EL (cell line): ENCODE measurements at regions not wholly inside any gene's neighbourhood (a gene's known extent, or its start where the extent isn't known, plus 50 kb on each side); places are given as distances from the start of the nearest gene placed in this dataset.

Experiments used
- DNase-seq: peaks from one replicate; pipeline ENCODE4 v3.0.0-alpha.2; 2016

DNA sequence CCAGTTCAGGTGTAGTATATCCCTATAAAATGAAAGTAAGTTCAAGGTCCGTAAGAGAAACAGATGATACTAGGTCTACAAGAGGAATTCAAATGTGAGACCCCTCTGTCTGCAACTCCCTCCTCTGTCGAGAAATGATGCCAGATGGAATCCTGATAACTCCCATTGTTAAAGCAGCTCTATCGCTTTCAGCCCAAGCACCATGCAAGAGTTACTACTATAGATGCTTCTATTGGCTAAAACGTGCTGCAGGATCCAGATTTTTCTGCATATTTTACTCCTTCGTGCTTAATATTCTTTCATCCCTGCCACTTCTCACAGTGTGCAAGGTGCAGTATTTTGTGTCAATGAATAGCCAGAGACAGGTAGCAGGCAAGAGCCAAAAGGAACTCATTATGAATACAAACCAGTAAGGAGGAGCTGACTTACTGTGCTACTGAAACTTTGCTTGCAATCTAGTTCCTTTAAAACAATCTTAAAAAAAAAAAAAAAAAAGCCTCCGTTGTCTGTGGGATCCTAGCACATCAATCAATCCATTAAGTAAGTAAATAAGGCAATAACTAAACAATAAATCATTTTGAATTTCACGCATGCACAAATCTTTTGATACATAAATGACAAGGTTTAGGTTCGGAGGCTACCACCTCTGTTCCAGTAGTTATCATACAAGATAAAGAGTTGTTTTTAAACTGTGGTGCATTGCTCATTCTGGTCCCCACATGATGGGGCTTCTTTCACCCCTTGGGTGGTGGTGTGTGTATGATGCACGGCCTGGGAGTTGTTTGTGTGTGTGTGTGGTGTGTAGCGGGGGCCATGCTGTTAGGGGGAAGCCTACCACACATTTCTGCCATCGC is 151.1 kb upstream of the MPDZ start:
- no peak for DNase-seq

DNA sequence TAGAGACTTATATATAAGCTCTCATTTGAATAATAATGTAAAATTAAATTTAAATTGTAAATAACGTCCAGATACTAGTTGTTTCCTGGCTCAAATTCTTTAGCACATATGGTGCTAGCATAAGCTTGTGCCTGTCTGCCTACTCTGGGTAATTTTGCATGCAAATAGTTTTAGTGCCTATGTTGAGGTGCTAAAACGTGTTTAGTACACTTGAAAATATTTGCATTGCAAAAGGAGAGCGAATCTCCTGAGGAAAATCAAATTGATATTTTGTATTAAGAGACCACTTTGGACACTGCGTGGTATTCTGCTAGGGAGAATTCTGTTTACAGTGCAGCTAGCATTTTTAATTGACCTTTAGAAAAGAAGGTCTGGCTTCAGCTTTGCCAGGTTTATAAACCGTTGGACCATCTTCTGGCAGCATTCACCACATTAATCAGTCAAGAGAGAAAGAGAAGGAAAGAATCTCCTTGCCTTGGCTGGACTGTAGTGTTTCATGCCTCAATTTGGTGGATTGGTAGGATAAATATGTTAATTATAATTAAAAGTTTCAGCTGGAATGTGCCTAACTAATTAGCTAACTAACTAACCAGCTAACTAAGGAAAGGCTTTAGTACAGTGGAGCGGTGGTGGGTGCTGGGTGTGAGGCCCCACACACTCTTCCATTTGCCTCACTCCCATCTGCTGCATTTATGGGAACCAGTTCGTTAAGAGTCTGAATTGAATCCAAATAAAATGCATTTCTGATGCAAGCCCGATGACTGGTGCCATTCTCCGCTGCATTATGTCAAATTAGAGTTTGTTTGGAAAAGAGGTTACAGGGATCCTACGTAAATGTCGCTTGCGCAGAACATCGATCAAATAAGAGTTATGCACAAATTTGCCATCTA is 150.1 kb upstream of the MPDZ start:
- DNase-seq: no peak

DNA sequence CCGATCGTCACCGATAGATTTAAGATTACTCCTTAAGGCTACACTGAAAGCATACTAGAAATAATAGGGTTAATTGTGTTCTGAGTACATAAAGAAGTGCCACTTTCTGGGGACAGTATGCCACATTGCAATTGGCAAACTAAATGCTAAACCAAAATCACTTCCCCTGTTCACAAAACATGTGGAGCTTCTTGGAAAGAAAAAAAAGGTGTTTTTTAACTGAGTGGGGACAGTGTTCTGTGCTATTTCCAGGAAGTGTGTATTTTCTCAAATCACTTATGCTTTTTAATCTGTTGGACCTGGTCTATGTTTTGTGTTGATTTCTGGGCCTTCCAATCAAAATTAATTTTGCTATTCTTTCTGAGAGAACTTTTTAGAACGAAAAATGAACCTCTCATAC is 149.3 kb upstream of the MPDZ start:
- DNase-seq: no peak

DNA sequence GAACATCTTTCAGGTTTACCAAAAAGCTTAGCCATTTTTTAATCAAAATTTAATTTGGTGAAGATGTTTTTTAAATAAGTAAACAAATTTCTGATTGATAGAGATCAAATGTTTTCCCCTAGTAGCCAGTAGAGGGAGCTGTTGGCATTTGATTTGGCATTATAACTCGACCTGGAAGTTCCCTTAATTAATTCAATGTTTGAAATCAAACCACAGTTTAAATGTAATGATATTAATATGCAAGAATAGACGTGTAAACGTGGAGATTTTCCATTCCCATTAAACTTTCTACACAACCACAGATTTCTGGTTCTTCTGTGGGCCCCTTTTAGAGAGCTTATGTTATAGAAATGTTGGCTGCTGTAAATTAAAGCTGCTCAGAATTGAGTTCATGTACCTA is 148.1 kb upstream of the MPDZ start:
- DNase-seq: peak; percentile 29

DNA sequence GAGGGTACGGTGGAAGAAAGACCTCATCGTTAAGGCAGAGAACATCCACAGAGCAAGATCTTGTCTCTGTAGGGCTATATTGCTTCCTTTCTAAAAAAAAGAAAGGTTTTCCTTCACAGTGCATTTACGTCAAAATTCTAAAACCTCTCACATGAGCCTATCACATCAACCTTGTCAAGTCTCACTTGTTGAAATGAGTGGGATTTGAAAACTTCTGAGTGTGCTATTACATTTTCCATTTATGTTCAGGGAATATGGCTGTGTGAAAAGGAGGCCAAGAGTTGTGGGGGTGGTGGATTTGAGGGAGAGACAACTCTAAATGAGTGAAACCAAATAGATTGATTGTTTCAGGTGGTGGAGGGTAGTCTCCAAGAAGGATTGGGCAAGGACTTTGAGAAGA is 147.1 kb upstream of the MPDZ start:
- no peak for DNase-seq

DNA sequence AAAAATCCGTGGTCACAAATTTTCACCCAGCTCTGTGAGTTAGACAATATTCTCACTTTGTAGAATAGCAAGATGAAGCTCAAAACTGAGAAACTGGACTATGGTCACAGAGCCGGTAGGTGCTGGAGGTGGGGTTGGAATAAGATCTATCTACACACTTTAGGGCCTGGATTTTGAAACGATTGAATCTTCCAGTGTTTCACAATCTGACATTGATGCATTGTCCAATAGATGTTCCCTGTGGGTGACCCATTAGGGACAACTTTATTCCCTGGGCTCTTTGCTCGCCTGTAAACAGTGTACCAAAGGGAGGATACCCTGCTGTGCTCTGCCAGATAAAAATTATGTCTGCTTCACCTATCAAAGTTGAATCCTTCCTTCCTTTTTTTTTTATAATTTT is 145.4 kb upstream of the MPDZ start:
- no peak for DNase-seq

DNA sequence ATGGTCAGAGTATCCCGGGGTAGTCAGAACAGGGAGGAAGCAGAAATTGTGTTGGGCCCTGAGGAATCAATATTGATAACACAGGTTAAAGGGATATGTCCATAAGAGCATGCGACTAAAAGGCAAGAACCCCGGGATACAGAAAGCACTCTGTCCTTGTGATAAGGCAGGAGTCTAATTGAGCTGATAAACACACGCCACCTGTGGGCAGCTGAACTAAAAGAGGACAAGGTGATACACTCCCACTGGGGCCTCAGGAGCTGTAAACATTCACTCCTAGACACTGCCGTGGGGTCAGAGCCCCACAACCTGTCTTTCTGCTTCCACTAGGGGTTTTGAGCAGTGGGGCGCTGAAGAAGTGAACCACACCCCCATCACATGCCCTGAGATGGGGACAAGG is 144.7 kb upstream of the MPDZ start:
- DNase-seq: no peak

DNA sequence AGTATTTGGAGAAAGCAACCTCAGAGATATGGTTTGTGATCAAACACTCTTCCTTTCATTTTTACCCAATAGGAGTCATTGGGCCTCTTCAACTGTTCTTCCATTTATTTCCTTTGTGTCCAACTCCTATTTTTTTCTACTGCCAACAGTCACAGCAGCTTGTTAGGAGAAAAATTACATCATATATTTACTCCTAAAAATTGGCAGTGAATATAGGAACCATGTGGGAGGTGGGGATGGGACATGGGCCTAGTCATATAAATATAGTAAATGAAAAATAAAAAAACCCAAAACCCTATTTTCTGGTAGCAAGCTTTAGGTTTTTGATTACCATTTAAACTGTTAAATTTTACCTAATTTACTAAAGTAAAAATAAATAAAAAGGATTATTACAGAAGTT is 134.9 kb upstream of the MPDZ start:
- DNase-seq: no peak

DNA sequence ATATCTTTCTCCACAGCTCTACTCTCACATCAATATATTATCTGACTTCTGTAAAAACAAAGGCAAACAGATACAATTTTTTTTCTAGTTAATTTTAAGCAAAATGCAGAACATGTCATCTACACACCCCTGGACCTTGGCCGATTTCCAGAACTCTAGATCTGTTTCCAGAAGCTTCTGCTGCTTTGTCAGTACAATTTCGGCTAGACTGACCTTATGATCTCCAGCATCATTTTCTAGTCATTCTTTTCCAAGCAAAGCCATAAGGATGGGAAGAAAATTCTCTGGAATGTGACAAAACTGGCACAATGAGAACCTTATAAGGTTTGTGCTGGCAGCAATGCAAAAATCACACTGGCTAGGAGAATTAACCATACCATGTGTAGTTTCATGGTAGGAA is 132.8 kb upstream of the MPDZ start:
- no peak for DNase-seq

DNA sequence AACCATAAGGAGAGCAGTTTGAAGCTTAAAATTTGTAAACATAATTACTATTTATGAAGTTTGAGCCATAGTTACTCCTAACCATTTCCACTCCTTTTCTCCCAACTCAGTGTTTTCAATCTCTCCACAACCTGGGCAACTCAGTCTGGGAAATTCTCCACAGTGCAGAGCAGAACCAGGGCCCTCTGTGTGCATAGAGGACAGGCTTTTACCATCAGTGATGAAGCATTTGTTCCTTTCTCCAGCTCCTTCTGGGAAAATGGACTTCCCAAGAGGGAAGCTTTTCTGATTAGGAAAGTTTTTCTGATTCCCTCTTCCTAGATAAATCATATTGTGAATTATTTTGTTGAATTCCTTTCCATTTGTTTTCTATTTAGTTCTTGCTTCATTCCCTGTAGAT is 132.3 kb upstream of the MPDZ start:
- DNase-seq: no peak

DNA sequence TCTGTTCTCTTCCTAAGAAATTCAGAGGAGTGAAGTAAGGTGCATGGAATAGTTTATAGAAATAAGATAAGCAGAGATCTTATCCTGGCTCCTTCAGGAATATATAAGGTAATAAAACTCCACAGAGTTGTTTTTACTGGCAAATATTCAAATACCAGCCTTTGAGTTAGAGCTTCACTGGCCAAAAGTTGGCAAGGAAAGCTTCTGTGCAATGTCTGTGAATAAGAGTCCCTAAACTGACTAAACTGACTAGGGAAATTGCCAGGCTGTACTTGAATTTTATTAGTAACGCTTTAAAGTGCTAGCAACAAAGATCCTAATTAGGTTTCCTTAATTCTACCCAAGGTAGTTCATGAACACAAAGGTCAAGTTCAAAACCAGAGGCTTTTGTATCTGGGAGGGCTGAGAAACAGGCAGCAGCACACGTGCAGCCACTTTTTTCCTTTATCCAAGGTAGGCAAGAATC is 131.1 kb upstream of the MPDZ start:
- DNase-seq: peak; percentile 6

DNA sequence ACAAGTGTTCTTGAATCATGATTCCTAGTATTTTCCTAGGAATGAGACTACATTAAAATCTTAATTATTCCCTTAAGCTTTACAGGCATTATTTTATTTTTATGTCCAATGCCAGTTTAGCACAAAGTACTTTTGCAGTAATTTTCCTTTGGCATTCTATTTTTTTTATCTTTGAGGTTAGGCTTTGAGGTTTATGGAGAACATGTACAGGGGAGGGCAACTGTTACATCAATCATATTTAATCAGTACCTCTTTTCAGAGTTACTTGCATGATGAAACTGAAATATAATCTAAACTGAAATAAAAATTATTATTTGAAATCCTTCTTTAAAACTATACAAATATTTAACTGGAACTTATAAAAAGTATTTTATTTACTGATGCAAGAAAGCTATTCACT is 118.2 kb upstream of the MPDZ start:
- no peak for DNase-seq

DNA sequence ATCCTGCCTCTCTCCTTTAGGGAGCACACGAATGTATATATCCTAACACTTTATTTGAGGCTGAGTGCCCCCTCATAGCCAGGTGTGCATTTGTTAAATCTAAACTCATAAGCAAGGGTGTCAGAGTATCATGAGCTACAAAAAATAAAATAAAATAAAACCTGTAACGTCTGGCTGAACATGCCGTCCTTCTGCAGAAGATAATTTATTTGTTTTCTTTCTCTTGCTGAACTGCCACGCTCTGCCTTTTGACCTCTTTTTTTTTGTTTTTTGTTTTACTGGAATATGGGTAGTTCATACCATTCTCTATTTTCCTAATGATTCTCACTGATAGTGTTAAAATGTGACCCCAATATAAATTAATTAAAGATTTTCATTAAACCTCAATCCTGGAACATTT is 117.7 kb upstream of the MPDZ start:
- DNase-seq: no peak

DNA sequence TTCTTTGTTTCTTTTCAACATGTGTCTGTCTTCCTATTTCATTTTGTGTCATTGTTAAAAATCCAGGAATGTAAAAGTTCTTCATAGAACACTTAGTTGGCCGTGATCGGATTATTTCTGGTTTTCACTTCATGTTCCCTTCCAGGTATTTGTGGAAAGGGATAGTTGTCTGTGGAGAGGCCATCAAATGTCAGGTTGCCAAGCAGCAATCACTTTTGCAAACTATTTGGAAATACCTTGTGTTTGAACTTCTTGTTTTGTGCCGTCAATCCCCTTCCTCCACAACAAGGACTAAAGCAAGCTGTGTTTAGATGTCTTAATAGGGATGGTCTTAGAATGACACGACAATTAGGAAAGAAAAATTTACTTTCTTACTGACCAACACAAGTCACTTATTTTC is 116.9 kb upstream of the MPDZ start:
- DNase-seq: no peak

DNA sequence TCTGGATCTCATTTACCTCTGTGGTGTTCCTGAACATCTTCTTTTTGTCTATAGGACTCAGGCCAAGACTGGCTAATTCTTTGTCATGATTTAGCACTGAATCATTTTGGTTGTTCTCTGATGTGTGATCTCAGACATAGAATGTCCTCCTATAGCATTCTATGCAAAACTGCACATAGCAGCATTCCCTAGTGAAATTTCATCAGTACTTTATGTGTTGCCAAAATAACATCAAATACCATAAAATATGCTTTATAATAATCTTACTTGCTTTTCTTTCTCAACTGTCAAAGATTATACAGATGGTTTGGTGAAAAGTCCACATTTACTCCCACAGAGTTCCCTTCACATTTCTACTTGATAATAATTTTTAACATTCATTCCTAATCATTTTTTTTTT is 115.7 kb upstream of the MPDZ start:
- no peak for DNase-seq

DNA sequence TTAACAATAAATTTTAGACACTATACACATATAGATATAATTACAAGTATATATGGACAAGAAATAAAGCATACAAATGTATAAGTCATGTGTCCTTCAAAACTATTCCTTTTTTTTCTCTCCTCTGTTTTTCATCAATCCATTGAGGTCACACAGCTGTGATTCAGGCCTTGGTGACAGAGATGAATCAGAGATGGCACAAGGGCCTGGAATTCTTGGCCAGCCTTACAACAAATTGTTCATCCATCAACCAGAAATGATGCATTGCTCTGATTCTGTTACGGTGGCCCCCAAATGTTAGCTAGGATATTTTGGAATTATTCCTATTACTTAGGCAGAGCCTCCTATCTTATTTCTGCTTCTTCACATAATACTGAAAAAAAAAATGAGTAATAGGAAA is 108.7 kb upstream of the MPDZ start:
- DNase-seq: no peak

DNA sequence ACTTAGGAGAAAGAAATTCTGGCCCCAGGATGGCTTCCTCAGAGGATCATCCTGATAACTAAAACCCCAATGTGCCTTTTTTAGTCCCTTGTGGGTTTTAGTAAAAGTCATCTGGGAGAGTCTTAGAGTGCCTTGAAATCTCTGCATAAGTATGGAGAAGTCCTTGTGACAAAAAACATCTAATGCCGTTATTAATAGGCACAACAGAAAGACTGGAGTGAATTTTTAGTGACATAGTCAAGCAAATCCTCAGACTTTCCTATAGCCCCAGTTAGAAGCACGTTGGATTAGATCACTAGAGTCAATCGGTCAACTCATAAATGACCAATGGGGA is 108.2 kb upstream of the MPDZ start:
- no peak for DNase-seq

DNA sequence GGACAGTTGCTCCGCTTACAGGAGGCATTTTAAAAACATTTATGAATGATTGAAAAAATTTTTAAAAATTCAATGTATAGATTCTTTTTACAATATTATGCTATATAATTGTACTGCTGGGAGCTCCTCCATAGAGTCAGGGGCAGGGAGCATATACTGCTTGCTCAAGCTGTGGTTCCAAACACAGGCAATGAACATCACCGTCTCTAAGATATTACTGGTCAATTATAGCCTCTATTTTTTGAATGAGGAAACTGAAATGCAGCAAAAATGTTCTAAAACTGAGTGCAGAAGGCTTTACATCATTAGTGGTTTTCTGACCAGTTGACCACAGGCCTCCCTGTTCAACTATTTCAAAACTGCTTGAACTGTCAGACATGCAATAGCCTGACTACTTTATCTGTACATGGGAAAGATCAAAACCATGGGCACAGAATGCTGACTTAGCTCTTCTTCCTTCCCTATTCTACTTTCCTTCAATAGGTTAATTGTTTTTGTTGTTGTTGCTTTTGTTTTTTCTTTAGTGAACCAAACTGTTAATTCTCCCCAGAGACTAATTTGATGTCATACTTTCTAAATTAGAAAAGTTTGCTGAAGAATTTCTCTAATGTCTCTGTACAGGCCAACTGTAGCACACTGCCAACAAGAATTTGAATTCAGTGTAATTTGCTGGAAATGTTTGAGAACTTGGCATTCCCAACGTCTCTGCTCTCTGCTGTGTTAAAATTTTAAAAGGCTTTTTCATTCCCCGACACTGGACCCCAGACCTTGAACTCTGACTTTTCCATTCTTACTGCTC is 107.6 kb upstream of the MPDZ start:
- DNase-seq: no peak

DNA sequence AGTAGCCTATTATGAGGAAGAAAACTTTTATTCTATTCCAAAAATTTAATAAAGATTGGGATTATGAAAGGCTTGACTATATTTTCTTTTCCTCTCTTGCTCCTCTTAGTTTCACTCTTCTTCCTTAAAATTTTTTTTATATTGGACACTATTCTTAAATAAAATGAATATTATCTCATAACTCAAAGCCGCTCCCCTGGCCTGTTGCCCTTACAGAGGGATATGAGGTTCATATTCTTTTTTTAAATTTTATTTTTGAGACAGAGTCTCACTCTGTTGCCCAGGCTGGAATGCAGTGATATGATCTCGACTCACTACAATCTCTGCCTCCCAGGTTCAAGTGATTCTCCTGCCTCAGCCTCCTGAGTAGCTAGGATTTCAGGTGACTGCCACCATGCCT is 106.8 kb upstream of the MPDZ start:
- DNase-seq: no peak

DNA sequence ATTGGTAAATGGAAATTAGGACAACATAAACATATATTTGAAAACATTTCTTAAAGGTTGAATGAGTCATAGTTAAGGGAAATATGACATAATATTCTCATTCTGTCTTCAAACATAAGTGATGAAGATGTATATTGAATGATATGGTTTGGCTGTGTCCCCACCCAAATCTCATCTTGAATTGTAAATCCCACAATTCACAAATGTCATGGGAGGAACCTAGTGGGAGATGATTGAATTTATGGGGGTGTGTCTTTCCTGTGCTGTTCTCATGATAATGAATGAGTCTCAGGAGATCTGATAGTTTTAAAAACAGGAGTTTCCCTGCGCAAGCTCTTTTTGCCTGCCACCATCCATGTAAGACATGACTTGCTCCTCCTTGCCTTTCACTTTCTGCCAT is 104.4 kb upstream of the MPDZ start:
- no peak for DNase-seq

DNA sequence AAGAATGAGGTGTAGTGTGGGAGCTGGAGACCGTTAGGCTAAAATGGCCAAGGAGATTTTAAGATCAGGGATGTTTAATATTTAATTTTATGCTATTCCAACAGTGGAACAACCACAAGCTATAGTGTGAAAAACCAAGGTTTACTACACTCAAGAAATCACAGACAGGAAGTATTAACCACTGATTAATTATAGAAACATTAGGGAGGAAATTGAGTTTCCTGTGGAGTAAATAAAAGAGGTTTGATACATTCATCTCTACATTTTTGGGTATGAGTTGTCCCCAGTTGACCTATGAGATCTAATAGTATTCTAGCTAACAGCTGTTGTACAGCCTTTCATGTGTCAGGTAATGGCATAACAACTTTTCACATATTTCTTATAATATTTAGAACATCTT is 103.7 kb upstream of the MPDZ start:
- no peak for DNase-seq

DNA sequence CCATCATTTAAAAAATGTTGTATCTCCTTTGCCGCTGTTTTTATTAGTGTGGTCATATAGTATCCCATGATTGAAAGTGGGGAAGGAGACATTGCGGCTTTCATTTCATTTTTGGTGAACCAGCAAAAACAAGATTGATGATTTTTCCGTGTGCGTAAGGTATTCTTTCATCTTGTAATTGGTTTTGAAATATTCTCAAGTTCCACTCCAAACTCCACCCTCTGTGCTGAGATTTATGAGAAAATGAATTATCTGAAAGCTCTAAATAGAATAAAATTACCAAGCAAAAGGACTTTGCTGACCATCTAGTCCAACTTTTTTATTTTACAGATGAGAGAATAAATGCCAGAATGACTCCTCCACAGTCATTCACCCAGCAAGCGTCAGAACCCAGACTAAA is 103.1 kb upstream of the MPDZ start:
- no peak for DNase-seq

DNA sequence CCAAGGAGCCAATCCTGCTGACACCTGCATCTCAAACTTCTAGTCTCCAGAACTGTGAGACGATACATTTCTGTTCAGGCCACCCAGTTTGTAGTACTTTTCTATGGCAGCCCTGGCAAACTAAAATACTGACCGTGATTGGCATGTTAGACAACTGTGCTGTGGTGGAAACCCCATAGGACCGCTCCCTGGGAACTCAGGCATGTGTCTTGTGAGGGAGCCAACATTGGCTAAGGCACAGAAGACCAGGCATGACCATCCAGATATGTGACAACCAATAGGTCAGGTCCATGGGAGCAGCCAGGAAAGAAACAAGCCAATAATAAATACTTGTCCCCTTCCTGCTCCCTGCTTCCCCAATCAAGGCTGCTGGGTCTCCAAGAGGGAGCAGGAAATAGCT is 101.4 kb upstream of the MPDZ start:
- DNase-seq: no peak

DNA sequence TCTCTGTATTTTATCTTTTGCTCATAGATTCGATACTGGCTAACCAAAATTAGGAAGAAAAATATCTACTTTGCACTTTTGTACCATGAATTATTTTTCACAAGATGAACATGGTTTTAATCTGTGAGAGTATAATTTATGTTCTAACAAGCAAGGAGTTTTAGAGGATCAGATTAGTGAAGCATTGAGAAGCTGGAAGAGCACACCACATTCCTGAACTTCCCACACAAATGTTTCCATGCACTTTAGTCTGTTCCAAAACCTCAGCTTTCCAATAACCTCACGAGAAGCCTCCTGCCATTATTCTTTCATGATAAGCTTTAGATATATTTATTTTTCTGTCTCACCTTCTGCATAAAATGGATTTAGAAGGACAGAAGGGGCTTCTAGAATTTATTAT is 98.7 kb upstream of the MPDZ start:
- no peak for DNase-seq
